Transverse colon (tissue), 4 donors: ENCODE measurements at regions not wholly inside any gene's neighbourhood (a gene's known extent, or its start where the extent isn't known, plus 50 kb on each side); places are given as distances from the start of the nearest gene placed in this dataset.

Experiments used
- DNase-seq: peaks from one replicate; pipeline ENCODE4 v3.0.0-alpha.2; 2019
- H3K27ac ChIP-seq, 4 donors: fragments of 200-600 bp; sonication (generic); 2 replicates each; pipeline ENCODE4 v1.5.1; 2016 to 2018; ENCODE audit warnings: inconsistent platforms in 4 of 4
- H3K27me3 ChIP-seq: fragments of 200-600 bp; sonication (generic); 2 replicates; pipeline ENCODE4 v1.5.1; 2017; ENCODE audit warnings: inconsistent platforms
- H3K36me3 ChIP-seq, 4 donors: fragments of 200-600 bp; sonication (generic); 2 replicates each; pipeline ENCODE4 v1.5.1; 2017 to 2019; ENCODE audit warnings: inconsistent platforms in 4 of 4
- H3K4me1 ChIP-seq, 4 donors: fragments of 200-600 bp; sonication (generic); 2 replicates each; pipeline ENCODE4 v1.5.1; 2017 to 2020; ENCODE audit warnings: inconsistent platforms in 4 of 4
- H3K4me3 ChIP-seq, 4 donors: fragments of 200-600 bp; sonication (generic); 1 replicate in 1 of 4; 2 replicates in 3 of 4; pipeline versions ENCODE4 v1.5.1 to v1.6.1; 2017 to 2019; ENCODE audit warnings: inconsistent platforms in 4 of 4
- H3K9me3 ChIP-seq, 2 donors: fragments of 200-600 bp; sonication (generic); 2 replicates each; pipeline ENCODE4 v1.5.1; 2017 to 2019; ENCODE audit warnings: inconsistent platforms in 2 of 2
- EP300 ChIP-seq: sonication (generic); formaldehyde crosslinking; IDR thresholded peaks from one replicate; pipeline ENCODE4 v1.6.1; 2017; ENCODE audit warnings: antibody characterized with exemption, low read depth
- POLR2A ChIP-seq: fragments of 450-650 bp; IDR thresholded peaks from one replicate; pipeline ENCODE4 v1.6.1; 2016; ENCODE audit warnings: antibody characterized with exemption, mild to moderate bottlenecking, moderate library complexity
- POLR2AphosphoS5 ChIP-seq, 3 donors: sonication (generic); formaldehyde crosslinking; IDR thresholded peaks; one replicate each; pipeline ENCODE4 v1.6.1; 2016; ENCODE audit warnings: antibody characterized with exemption in 3 of 3
- WGBS, 2 donors: methylation state at CpG; one replicate each; pipeline ENCODE4 v1.1.5; 2018; ENCODE audit warnings: low coverage in 1 of 2; 5-methylcytosine and 5-hydroxymethylcytosine counted together
- in situ Hi-C, 4 donors: fragments of 200-750 bp; cut with MboI; loops; one replicate each; pipeline versions ENCODE4 v1.15.0 to v1.15.1; 2017; ENCODE audit warnings: low sequenced_read_pairs in 3 of 4, low pct_ligation_motif_present in 1 of 4, low pct_unique_long_range_greater_than_20kb in 1 of 4
- intact Hi-C: fragments of 100-400 bp; cut with DNase I; formaldehyde crosslinking; loops from one replicate; pipeline ENCODE4 v1.15.1; 2023; ENCODE audit warnings: low total_unique reads
- TF ChIP-seq, protein P1 (sequence below), 5 experiments: fragments of 200-600 bp in 3 of 5; fragments of 450-650 bp in 2 of 5; sonication (generic) in 3 of 5; IDR thresholded peaks; 1 replicate in 2 of 5; 2 replicates in 3 of 5; pipeline ENCODE4 v1.5.1; 2016 to 2017; ENCODE audit warnings: antibody characterized with exemption in 5 of 5, inconsistent platforms in 3 of 5, mild to moderate bottlenecking in 2 of 5, moderate library complexity in 1 of 5

DNA sequence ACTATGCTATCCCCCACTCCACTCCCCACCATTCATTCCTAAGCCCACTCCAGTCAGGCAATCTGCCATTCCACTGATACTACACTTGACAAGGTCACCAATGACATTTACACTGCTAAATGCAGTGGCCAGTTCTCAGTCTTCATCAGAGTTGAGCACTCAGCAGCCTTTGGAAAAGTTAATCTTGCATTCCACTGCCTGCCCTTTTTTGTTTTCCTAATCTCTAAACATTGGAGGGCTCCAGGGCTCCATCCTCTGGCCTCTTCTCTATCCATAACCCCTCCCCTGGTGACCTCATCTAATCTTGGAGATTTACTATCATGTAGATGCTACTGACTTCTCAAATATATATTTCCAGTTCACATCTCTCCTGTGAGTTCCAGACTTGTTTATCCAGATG lies 70.9 kb upstream of the S1PR1 start:
- in situ Hi-C loops: no loop called here

DNA sequence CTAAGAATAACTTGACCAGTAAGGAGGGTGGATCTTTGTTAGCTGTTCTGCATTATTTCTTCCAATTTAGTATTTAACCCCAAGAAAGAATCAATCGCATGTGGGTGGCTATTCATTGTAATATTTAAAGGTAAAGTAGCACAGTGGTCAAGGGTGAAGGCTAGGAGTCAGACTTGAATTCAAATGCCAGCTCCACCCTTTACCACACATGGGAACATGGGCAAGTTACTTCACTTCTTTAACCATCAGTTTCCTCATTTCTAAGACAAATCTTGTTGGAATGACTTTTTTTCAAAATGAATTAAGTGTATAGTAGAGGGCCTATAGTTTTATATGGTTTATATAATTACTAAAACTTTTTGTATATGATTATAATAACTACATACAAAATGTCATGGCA lies 71.3 kb upstream of the S1PR1 start:
- intact Hi-C loops: no loop called here
- TF ChIP-seq, protein P1, sequence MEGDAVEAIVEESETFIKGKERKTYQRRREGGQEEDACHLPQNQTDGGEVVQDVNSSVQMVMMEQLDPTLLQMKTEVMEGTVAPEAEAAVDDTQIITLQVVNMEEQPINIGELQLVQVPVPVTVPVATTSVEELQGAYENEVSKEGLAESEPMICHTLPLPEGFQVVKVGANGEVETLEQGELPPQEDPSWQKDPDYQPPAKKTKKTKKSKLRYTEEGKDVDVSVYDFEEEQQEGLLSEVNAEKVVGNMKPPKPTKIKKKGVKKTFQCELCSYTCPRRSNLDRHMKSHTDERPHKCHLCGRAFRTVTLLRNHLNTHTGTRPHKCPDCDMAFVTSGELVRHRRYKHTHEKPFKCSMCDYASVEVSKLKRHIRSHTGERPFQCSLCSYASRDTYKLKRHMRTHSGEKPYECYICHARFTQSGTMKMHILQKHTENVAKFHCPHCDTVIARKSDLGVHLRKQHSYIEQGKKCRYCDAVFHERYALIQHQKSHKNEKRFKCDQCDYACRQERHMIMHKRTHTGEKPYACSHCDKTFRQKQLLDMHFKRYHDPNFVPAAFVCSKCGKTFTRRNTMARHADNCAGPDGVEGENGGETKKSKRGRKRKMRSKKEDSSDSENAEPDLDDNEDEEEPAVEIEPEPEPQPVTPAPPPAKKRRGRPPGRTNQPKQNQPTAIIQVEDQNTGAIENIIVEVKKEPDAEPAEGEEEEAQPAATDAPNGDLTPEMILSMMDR (IDR thresholded peaks at IDR 0.05): no peak
- TF ChIP-seq POLR2A (no peak), POLR2AphosphoS5 (IDR thresholded peaks at IDR 0.05) (no peak), EP300 (no peak)
- peaks cover 0 to 3% of the 10 kb centered on the region in 2 donors for H3K9me3 ChIP-seq
- H3K4me3 ChIP-seq: no peak overlapping the region
- DNase-seq: no peak
- no peaks in the 10 kb centered on the region for H3K27me3 ChIP-seq
- no peak overlapping the region for H3K27ac ChIP-seq
- H3K4me1 ChIP-seq: no peaks in the 10 kb centered on the region
- WGBS, 2 donors: 67 to 69% methylated on average over 1 of the region's 1 CpG
- in situ Hi-C loops: no loop called here
- H3K36me3 ChIP-seq: no peaks in the 10 kb centered on the region

More for the DNA sequence above, 70.9 kb upstream of the S1PR1 start:
- intact Hi-C loops: no loop called here
- Histone ChIP-seq H3K27ac (no peak overlapping the region), H3K9me3 (peaks cover 0 to 3% of the 10 kb centered on the region in 2 donors), H3K4me3 (no peak overlapping the region), H3K36me3 (no peaks in the 10 kb centered on the region), H3K4me1 (no peaks in the 10 kb centered on the region), H3K27me3 (no peaks in the 10 kb centered on the region)
- TF ChIP-seq, protein P1 (IDR thresholded peaks at IDR 0.05): no peak
- TF ChIP-seq POLR2AphosphoS5 (IDR thresholded peaks at IDR 0.05) (no peak), EP300 (no peak), POLR2A (no peak)
- no peak for DNase-seq

DNA sequence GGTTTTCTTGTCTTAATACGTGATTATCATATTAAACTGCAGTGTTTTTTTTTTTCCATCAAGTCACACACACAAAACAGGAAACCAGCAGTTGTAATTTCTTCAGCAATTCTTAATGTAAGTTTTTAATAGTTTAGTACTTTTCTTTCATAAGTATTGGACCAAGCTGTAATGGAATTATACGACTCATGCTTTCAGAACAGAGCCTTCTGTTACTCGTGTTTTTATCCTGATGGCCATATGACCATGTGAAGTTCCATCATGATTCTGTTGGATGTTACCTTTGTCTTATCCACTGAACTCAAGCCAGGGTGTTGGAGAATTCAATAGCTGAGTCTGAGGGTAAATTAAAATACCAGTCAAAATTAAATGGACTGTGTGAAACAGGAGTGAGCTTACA lies 72.0 kb upstream of the S1PR1 start:
- H3K9me3 ChIP-seq: peaks cover 0 to 3% of the 10 kb centered on the region in 2 donors
- DNase-seq: no peak
- TF ChIP-seq, protein P1 (IDR thresholded peaks at IDR 0.05): no peak
- TF ChIP-seq POLR2A (no peak), POLR2AphosphoS5 (IDR thresholded peaks at IDR 0.05) (no peak), EP300 (no peak)
- in situ Hi-C loops: no loop called here
- no peak overlapping the region for H3K27ac ChIP-seq
- H3K4me1 ChIP-seq: no peaks in the 10 kb centered on the region
- WGBS, 2 donors: 65 to 81% methylated on average over 3 of the region's 3 CpGs
- H3K4me3 ChIP-seq: no peak overlapping the region
- H3K27me3 ChIP-seq: no peaks in the 10 kb centered on the region
- H3K36me3 ChIP-seq: no peaks in the 10 kb centered on the region
- intact Hi-C loops: no loop called here

DNA sequence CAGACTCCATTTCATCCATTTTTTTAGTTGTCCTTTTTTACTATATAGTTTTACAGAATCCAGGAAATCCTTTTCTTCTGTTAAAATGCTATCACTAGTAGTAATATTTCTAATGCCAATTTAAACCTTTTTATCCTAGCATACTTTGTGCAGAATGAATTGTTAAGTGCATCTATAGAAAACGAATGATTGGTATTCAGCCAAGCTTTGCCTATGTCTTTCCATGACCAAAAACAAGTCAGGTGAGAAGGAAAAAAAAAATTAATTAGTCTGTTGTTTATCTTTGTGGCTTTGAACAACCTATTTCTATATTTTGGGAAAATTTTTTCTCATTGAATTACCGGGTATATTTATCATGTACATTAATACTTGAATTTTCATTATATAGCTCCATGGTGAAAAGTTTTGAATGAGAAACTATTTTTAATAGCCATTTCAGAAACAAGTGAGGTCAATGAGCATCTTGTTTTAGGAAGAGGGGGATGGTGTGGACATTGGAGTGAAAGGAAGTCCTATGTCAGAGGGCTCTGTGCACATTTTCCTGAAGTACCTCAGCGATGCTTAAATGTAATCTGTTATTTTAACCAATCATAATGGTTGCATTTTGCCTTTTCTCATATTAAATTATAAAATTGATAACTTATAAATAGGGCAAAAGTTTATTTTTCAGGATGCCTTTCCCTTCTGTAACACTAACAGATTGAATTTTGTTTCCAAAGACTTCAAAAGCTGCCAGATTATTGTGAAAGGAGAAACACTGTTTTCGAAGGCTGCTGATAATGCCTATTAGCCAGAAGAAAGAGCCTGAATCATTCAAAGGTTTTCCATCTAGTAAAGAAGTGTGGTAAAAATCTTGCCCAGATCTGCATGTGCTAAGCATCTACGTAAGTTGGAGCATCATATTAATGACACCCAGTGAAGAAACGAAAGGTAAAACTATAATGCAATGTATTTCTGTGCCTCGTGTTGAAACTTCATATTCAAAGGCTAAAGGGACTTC lies 73.8 kb upstream of the S1PR1 start:
- whole genome bisulfite sequencing, 2 donors: 79 to 89% methylated on average over 7 of the region's 7 CpGs
- Histone ChIP-seq H3K4me1 (no peaks in the 10 kb centered on the region), H3K27ac (peak overlapping the region in 1 of 4 donors; percentile 12), H3K4me3 (no peak overlapping the region), H3K36me3 (no peaks in the 10 kb centered on the region), H3K9me3 (peaks cover 0 to 3% of the 10 kb centered on the region in 2 donors), H3K27me3 (no peaks in the 10 kb centered on the region)
- DNase-seq: no peak
- intact Hi-C loops (no loop called here), in situ Hi-C loops (no loop called here)
- TF ChIP-seq POLR2AphosphoS5 (IDR thresholded peaks at IDR 0.05) (no peak), EP300 (no peak), POLR2A (no peak)
- TF ChIP-seq, protein P1 (IDR thresholded peaks at IDR 0.05): no peak
